ENCODE measurements at regions not wholly inside any gene's neighbourhood (a gene's known extent, or its start where the extent isn't known, plus 50 kb on each side); places are given as distances from the start of the nearest gene placed in this dataset.
"Not testable (repeated sequence)": the region's sequence is repeated elsewhere in the genome, so short reads cannot be mapped to it uniquely, and the experiment has no call there.

DNA sequence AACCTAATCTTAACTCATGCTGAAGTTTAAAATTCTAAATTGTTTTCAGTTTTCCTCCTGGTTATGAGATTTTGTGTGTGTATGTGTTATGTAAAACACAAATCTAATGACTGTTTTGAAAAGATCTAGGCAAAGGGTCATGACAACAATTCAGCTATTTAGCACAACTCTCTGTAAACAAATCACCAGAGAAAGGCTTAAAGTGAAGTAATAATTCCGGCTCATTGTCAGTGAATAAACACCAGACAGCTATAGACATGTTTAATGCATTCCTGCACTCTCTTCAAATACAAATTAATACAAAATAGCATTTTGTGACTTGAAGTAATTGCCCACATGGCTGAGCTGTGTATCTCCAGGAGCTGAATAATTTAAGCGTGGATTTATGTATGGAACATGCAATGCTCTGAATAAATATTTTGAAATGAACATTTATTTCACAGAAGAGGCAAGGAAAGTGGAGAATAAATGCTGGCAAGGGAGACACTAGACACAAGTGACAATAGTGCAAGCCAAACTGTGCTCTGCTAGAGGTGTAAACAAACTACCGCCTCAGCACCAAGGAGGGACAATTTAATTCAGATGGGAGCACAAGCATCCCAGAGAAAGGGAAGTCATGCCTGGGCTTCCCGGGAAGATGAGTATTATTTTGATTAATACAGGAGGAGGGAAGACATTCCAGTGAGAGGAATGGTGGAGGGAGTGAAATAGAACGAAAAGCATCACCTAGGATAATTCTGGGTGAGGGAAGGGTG is 133.6 kb upstream of the XPO1 start:
- DNase-seq, result no peak

- DNase-seq, result no peak
Measured at GRCh38 chr2:61670591-61671501, 132.7 kb upstream of the XPO1 start.

GRCh38 chr2:61664190-61664589 is 126.0 kb upstream of the XPO1 start:
- no peak for DNase-seq

- DNase-seq, result no peak
Measured at GRCh38 chr2:61662990-61663389, 124.8 kb upstream of the XPO1 start.

DNA sequence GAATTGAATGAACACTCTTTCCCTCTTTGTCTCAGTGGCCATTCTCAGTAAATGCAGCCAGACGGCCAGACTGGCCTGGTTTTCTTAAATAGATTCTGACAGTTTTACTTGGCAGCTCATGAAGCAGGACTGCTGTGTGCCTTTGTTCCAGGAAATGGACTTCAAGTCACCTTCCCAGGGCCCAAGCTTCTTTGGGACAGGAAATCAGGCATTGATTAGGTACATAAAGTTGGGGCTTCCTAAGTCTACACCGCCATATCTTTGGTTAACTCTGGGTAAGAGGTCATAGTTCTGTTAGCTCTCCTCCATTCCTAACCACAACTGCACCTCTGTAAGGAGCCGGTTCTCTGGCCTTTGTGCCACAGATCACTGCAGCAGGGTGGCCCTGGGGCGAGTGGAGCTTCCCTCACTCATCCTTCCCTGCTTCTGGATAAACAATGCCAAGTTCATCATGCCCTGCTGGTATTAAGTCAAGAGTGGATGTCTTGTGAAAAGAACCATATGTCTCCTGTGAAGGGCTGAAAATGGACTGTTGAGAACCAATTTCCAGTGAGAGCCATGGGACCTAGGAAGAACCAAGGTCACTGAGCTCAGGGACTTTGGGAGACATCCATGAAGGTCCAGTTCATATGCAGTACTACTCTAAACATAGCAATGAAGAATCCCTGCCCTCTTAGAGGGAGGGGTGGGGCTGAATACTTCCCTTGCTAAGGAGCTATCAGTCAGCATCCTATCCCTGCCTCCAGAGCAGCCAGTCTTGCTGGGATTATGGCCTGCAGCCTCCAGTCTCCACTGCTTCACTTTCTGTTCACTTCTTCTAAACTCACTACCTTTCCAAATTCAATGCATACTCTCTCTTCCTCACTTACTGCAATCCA is 122.6 kb upstream of the XPO1 start:
- DNase-seq, result no peak

GRCh38 chr2:61658841-61659780 is 121.0 kb upstream of the XPO1 start:
- DNase-seq, result no peak

DNA sequence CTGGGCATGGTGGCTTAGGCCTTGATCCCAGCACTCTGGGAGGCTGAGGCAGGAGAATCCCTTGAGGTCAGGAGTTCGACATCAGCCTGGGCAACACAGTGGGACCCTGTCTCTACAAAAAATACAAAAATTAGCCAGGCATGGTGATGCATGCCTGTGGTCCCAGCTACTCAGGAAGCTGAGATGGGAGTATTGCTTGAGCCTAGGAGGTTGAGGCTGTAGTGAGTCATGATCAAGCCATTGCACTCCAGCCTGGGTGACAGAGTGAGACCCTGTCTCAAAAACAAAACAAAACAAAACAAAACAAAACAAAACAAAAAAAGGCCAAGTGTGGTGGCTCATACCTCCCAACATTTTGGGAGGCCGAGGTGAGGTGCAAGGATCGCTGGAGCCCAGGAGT is 111.8 kb upstream of the XPO1 start:
- not testable (repeated sequence) for DNase-seq

- no peak for DNase-seq
Measured at GRCh38 chr2:61649021-61649420, 110.9 kb upstream of the XPO1 start.

DNA sequence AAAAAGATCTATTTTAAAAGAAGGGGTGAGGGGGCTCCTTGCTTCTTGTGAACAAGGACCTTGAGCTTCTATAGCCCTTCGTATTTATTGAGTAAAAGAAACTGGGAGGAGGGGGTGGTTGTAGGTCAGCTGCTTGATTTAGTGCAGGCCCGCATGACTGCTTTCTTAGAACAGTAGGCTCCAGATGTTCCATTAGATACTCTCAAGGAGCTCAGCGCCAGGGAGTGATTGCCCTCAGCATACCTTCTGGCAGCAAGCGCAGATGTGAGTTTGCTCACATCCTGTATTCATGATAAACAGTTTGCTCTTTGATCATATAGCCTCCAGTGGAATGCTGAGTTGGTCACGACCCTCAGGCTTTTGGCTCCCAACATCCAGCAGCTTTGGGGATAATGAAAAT is 108.9 kb upstream of the XPO1 start:
- no peak for DNase-seq

- no peak for DNase-seq
Measured at GRCh38 chr2:61645911-61646310, 107.8 kb upstream of the XPO1 start.

DNA sequence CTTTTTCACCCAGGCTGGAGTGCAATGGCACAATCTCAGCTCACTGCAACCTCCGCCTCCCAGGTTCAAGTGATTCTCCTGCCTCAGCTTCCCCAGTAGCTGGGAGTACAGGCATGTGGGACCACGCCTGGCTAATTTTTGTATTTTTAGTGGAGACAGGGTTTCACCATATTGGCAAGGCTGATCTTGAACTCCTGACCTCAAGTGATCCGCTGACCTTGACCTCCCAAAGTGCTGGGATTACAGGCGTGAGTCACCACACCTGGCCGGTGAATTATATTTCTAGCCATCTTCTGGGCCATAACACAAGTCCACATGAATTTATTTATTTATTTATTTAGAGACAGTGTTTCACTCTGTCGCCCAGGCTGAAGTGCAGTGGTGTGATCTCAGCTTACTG is 105.0 kb upstream of the XPO1 start:
- not testable (repeated sequence) for DNase-seq

DNA sequence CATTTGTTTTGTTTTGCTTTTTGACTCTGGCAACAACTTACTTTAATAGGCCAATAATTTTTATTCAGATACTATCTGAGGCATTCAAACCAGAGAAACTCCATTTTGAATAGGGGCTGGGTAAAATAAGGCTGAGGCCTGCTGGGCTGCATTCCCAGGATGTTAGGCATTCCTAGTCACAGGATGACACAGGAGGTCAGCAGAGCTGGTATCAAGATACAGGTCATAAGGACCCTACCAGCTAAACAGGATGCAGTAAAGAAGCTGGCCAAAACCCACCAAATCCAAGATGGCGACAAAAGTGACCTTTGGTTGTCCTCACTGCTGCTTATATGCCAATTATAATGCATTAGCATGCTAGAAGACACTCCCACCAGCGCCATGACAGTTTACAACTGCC is 102.2 kb upstream of the XPO1 start:
- no peak for DNase-seq

- DNase-seq, result no peak
Measured at GRCh38 chr2:61639721-61640120, 101.6 kb upstream of the XPO1 start.

DNA sequence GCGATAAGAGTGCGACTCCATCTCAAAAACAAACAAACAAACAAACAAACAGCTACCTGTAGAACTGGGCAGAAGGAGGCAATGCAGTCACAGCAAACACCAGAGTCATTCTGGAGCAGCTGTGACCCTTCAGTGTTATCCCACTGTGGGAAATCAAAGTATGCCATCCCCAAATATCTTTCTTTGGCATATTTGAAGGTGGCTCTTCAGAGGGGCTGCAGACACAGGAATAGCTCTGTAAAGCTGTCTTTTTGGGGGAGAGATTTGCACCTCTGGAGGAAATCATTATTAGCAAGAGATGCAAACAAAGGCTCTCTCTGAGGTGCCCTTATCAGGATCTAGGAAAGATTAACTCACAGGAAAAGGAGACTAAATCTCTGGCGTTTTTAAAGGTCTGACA is 98.5 kb upstream of the XPO1 start:
- no peak for DNase-seq

DNA sequence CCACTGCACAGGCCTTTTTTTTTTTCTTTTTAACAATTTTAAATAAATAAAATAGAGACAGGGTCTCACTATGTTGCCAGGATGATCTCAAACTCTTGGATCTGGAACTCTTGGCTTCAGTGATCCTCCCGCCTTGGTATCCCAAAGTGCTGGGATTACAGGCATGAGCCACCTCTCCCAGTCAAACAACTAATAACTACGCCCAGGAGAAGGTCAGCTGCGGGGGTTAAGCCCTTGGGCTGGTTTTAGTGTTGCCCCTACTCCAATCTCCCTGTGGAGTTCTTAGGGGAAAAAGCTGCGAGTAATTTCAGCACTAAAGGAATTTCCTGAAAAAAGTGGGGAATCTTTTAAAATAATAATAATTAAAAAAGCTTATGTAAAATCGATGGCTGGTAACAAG is 96.4 kb upstream of the XPO1 start:
- no peak for DNase-seq

- no peak for DNase-seq
Measured at GRCh38 chr2:61633250-61633649, 95.1 kb upstream of the XPO1 start.

GRCh38 chr2:61632276-61633169 is 94.4 kb upstream of the XPO1 start:
- DNase-seq, result no peak

DNA sequence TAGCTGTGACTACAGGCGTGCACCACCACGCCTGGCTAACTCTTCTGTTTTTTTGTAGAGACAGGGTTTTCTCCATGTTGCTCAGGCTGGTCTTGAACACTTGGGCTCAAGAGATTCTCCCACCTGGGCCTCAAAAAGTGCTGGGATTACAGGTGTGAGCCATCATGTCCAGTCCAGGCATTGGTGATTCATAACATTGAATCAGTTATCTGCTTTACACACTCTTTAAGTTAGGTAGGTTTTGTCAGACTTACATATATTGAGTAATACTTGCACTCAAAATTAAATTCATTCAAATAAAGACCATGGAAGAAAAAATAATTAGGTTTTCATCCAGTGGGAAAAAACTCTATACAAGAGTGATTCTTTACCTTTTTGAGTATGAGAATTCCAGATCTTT is 93.2 kb upstream of the XPO1 start:
- no peak for DNase-seq

- DNase-seq, result no peak
Measured at GRCh38 chr2:61626827-61627226, 88.7 kb upstream of the XPO1 start.

DNA sequence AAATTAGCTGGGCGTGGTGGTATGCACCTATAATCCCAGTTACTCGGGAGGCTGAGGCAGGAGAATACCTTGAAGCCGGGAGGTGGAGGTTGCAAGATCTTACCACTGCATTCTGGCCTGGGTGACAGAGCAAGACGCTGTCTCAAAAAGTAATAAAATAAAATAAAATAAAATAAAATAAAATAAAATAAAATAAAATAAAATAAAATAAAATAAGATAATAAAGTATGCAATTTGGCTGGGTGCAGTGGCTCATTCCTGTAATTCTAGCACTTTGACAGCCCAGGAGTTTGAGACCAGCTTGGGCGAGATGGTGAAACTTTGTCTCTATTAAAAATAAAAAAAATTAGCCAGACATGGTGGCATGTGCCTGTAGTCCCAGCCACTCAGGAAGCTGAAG is 85.6 kb upstream of the XPO1 start:
- DNase-seq, result no peak
